Gastroesophageal sphincter (tissue), 3 donors: ENCODE measurements at regions not wholly inside any gene's neighbourhood (a gene's known extent, or its start where the extent isn't known, plus 50 kb on each side); places are given as distances from the start of the nearest gene placed in this dataset.

Experiments used
- EP300 ChIP-seq: sonication (generic); formaldehyde crosslinking; IDR thresholded peaks from one replicate; pipeline ENCODE4 v1.6.1; 2017; ENCODE audit warnings: antibody characterized with exemption, mild to moderate bottlenecking
- POLR2A ChIP-seq, 2 donors: fragments of 450-650 bp; IDR thresholded peaks; one replicate each; pipeline ENCODE4 v1.6.1; 2017; ENCODE audit warnings: antibody characterized with exemption in 2 of 2, mild to moderate bottlenecking in 2 of 2, moderate library complexity in 1 of 2
- POLR2AphosphoS5 ChIP-seq: sonication (generic); formaldehyde crosslinking; IDR thresholded peaks from one replicate; pipeline ENCODE4 v1.6.1; 2017; ENCODE audit warnings: antibody characterized with exemption
- TF ChIP-seq, protein P1 (sequence below), 4 experiments: fragments of 200-600 bp in 2 of 4; fragments of 450-650 bp in 2 of 4; sonication (generic) in 1 of 4; IDR thresholded peaks; one replicate each; pipeline ENCODE4 v1.5.1; 2017 to 2019; ENCODE audit warnings: antibody characterized with exemption in 4 of 4, mild to moderate bottlenecking in 2 of 4, moderate library complexity in 2 of 4

- TF ChIP-seq, protein P1, sequence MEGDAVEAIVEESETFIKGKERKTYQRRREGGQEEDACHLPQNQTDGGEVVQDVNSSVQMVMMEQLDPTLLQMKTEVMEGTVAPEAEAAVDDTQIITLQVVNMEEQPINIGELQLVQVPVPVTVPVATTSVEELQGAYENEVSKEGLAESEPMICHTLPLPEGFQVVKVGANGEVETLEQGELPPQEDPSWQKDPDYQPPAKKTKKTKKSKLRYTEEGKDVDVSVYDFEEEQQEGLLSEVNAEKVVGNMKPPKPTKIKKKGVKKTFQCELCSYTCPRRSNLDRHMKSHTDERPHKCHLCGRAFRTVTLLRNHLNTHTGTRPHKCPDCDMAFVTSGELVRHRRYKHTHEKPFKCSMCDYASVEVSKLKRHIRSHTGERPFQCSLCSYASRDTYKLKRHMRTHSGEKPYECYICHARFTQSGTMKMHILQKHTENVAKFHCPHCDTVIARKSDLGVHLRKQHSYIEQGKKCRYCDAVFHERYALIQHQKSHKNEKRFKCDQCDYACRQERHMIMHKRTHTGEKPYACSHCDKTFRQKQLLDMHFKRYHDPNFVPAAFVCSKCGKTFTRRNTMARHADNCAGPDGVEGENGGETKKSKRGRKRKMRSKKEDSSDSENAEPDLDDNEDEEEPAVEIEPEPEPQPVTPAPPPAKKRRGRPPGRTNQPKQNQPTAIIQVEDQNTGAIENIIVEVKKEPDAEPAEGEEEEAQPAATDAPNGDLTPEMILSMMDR (IDR thresholded peaks at IDR 0.05) = no peak
- TF ChIP-seq EP300 = no peak
- TF ChIP-seq POLR2AphosphoS5 = no peak
- TF ChIP-seq POLR2A (IDR thresholded peaks at IDR 0.05) = no peak
Observed at GRCh38 chr1:5662744-5663126, 329.5 kb downstream of the NPHP4 start.
